ENCODE measurements at regions not wholly inside any gene's neighbourhood (a gene's known extent, or its start where the extent isn't known, plus 50 kb on each side); places are given as distances from the start of the nearest gene placed in this dataset.

- TF ChIP-seq GATA2 (IDR thresholded peaks at IDR 0.05; ENCODE audit: low read depth, low read length): no peak
- TF ChIP-seq GATA3 (IDR thresholded peaks at IDR 0.05; ENCODE audit: low read depth, low read length): no peak
These were observed 356.3 kb downstream of the HAPSTR1 start for GRCh38 chr16:9447699-9448098.

Measured in SH-SY5Y (cell line).